ENCODE measurements at regions not wholly inside any gene's neighbourhood (a gene's known extent, or its start where the extent isn't known, plus 50 kb on each side); places are given as distances from the start of the nearest gene placed in this dataset.

- TF ChIP-seq TEAD4 (IDR thresholded peaks at IDR 0.05) (no peak), ZBTB7A (IDR thresholded peaks at IDR 0.05; ENCODE audit: low read depth) (no peak), YY1 (IDR thresholded peaks at IDR 0.05; ENCODE audit: low read depth) (no peak), EP300 (IDR thresholded peaks at IDR 0.05; ENCODE audit: borderline replicate concordance) (no peak), NFIC (IDR thresholded peaks at IDR 0.05) (no peak), USF1 (IDR thresholded peaks at IDR 0.05) (no peak), MAX (IDR thresholded peaks at IDR 0.05) (no peak), TCF12 (IDR thresholded peaks at IDR 0.05; ENCODE audit: low read depth) (no peak), EGR1 (IDR thresholded peaks at IDR 0.05) (no peak), CEBPB (IDR thresholded peaks at IDR 0.05) (no peak), REST (IDR thresholded peaks at IDR 0.05; ENCODE audit: low read depth) (no peak), RAD21 (IDR thresholded peaks at IDR 0.05; ENCODE audit: low read depth) (no peak), FOXM1 (IDR thresholded peaks at IDR 0.05; ENCODE audit: borderline replicate concordance, low read depth) (no peak), TAF1 (IDR thresholded peaks at IDR 0.05; ENCODE audit: low read depth) (no peak), CREB1 (IDR thresholded peaks at IDR 0.05; ENCODE audit: low read depth) (no peak)
These were observed 306.1 kb downstream of the BCOR start for GRCh38 chrX:39791691-39792090.

- TF ChIP-seq TAF1 (IDR thresholded peaks at IDR 0.05; ENCODE audit: low read depth) (no peak), CREB1 (IDR thresholded peaks at IDR 0.05; ENCODE audit: low read depth) (no peak), RAD21 (IDR thresholded peaks at IDR 0.05; ENCODE audit: low read depth) (no peak), EGR1 (IDR thresholded peaks at IDR 0.05) (no peak), TCF12 (IDR thresholded peaks at IDR 0.05; ENCODE audit: low read depth) (no peak), YY1 (IDR thresholded peaks at IDR 0.05; ENCODE audit: low read depth) (no peak), MAX (IDR thresholded peaks at IDR 0.05) (no peak), EP300 (IDR thresholded peaks at IDR 0.05; ENCODE audit: borderline replicate concordance) (no peak), TEAD4 (IDR thresholded peaks at IDR 0.05) (no peak), FOXM1 (IDR thresholded peaks at IDR 0.05; ENCODE audit: borderline replicate concordance, low read depth) (no peak), REST (IDR thresholded peaks at IDR 0.05; ENCODE audit: low read depth) (no peak), USF1 (IDR thresholded peaks at IDR 0.05) (no peak), ZBTB7A (IDR thresholded peaks at IDR 0.05; ENCODE audit: low read depth) (no peak)
These were observed 302.2 kb downstream of the BCOR start for GRCh38 chrX:39795605-39796004.

GRCh38 chrX:39796856-39797255, 300.9 kb downstream of the BCOR start:
- no peak for TF ChIP-seq CREB1 (IDR thresholded peaks at IDR 0.05; ENCODE audit: low read depth)
- no peak for TF ChIP-seq NFIC (IDR thresholded peaks at IDR 0.05)
- no peak for TF ChIP-seq YY1 (IDR thresholded peaks at IDR 0.05; ENCODE audit: low read depth)
- TF ChIP-seq REST (IDR thresholded peaks at IDR 0.05; ENCODE audit: low read depth), result no peak
- TF ChIP-seq FOXM1 (IDR thresholded peaks at IDR 0.05; ENCODE audit: borderline replicate concordance, low read depth), result no peak

- TF ChIP-seq ZBTB7A (IDR thresholded peaks at IDR 0.05; ENCODE audit: low read depth), result no peak
- TF ChIP-seq MAX (IDR thresholded peaks at IDR 0.05), result no peak
- no peak for TF ChIP-seq FOXM1 (IDR thresholded peaks at IDR 0.05; ENCODE audit: borderline replicate concordance, low read depth)
- no peak for TF ChIP-seq NFIC (IDR thresholded peaks at IDR 0.05)
- no peak for TF ChIP-seq USF1 (IDR thresholded peaks at IDR 0.05)
- no peak for TF ChIP-seq EGR1 (IDR thresholded peaks at IDR 0.05)
These were observed 295.4 kb downstream of the BCOR start for GRCh38 chrX:39802354-39802753.

All from Ishikawa (cell line).